ENCODE measurements at regions not wholly inside any gene's neighbourhood (a gene's known extent, or its start where the extent isn't known, plus 50 kb on each side); places are given as distances from the start of the nearest gene placed in this dataset.

GRCh38 chr12:97899529-97899928 is 436.9 kb downstream of the RMST start:
- DNase-seq (ENCODE audit: low read depth, low spot score) = no peak
- H3K27ac ChIP-seq = no peak overlapping the region
- H3K9ac ChIP-seq (ENCODE audit: insufficient read length) = no peak overlapping the region
- no peaks in the 10 kb centered on the region for H3K36me3 ChIP-seq (ENCODE audit: insufficient read depth, low read length)
- no peak overlapping the region for H3K4me3 ChIP-seq
- H3K9me3 ChIP-seq (ENCODE audit: low read depth, low read length) = no peaks in the 10 kb centered on the region; the same call in 1 of the 2 replicates
- TF ChIP-seq FOXP2 (optimal IDR thresholded peaks at IDR 0.05; ENCODE audit: control extremely low read depth, extremely low read length, insufficient read depth) (no peak), POLR2AphosphoS5 (IDR thresholded peaks at IDR 0.05; ENCODE audit: borderline replicate concordance, low read depth, low read length) (no peak), EZH2 (IDR thresholded peaks at IDR 0.05) (no peak)

GRCh38 chr12:97899956-97900355 is 437.4 kb downstream of the RMST start:
- no peaks in the 10 kb centered on the region for H3K36me3 ChIP-seq (ENCODE audit: insufficient read depth, low read length)
- no peak for DNase-seq (ENCODE audit: low read depth, low spot score)
- no peak overlapping the region for H3K9ac ChIP-seq (ENCODE audit: insufficient read length)
- no peak overlapping the region for H3K27ac ChIP-seq
- TF ChIP-seq FOXP2 (optimal IDR thresholded peaks at IDR 0.05; ENCODE audit: control extremely low read depth, extremely low read length, insufficient read depth) (no peak), POLR2AphosphoS5 (IDR thresholded peaks at IDR 0.05; ENCODE audit: borderline replicate concordance, low read depth, low read length) (no peak), EZH2 (IDR thresholded peaks at IDR 0.05) (no peak)
- no peak overlapping the region for H3K4me3 ChIP-seq
- H3K9me3 ChIP-seq (ENCODE audit: low read depth, low read length) = no peaks in the 10 kb centered on the region; the same call in 1 of the 2 replicates

GRCh38 chr12:97903356-97903755 is 440.8 kb downstream of the RMST start:
- Histone ChIP-seq H3K9ac (ENCODE audit: insufficient read length) (no peak overlapping the region), H3K4me3 (no peak overlapping the region), H3K36me3 (ENCODE audit: insufficient read depth, low read length) (no peaks in the 10 kb centered on the region), H3K9me3 (ENCODE audit: low read depth, low read length) (no peaks in the 10 kb centered on the region; the same call in 1 of the 2 replicates), H3K27ac (no peak overlapping the region)
- no peak for DNase-seq (ENCODE audit: low read depth, low spot score)
- TF ChIP-seq EZH2 (IDR thresholded peaks at IDR 0.05) (no peak), FOXP2 (optimal IDR thresholded peaks at IDR 0.05; ENCODE audit: control extremely low read depth, extremely low read length, insufficient read depth) (no peak), POLR2AphosphoS5 (IDR thresholded peaks at IDR 0.05; ENCODE audit: borderline replicate concordance, low read depth, low read length) (no peak)

GRCh38 chr12:97907504-97907903 is 444.9 kb downstream of the RMST start:
- TF ChIP-seq POLR2AphosphoS5 (IDR thresholded peaks at IDR 0.05; ENCODE audit: borderline replicate concordance, low read depth, low read length) (no peak), FOXP2 (optimal IDR thresholded peaks at IDR 0.05; ENCODE audit: control extremely low read depth, extremely low read length, insufficient read depth) (no peak), EZH2 (IDR thresholded peaks at IDR 0.05) (no peak)
- Histone ChIP-seq H3K9ac (ENCODE audit: insufficient read length) (no peak overlapping the region), H3K27ac (no peak overlapping the region), H3K9me3 (ENCODE audit: low read depth, low read length) (no peaks in the 10 kb centered on the region; the same call in 1 of the 2 replicates), H3K36me3 (ENCODE audit: insufficient read depth, low read length) (no peaks in the 10 kb centered on the region), H3K4me3 (no peak overlapping the region)
- no peak for DNase-seq (ENCODE audit: low read depth, low spot score)

GRCh38 chr12:97910559-97910958 is 448.0 kb downstream of the RMST start:
- H3K27ac ChIP-seq = no peak overlapping the region
- no peaks in the 10 kb centered on the region for H3K9me3 ChIP-seq (ENCODE audit: low read depth, low read length)
- TF ChIP-seq EZH2 (IDR thresholded peaks at IDR 0.05) (no peak), POLR2AphosphoS5 (IDR thresholded peaks at IDR 0.05; ENCODE audit: borderline replicate concordance, low read depth, low read length) (no peak), FOXP2 (optimal IDR thresholded peaks at IDR 0.05; ENCODE audit: control extremely low read depth, extremely low read length, insufficient read depth) (no peak)
- H3K36me3 ChIP-seq (ENCODE audit: insufficient read depth, low read length) = no peaks in the 10 kb centered on the region
- H3K9ac ChIP-seq (ENCODE audit: insufficient read length) = no peak overlapping the region
- DNase-seq (ENCODE audit: low read depth, low spot score) = no peak
- no peak overlapping the region for H3K4me3 ChIP-seq

DNA sequence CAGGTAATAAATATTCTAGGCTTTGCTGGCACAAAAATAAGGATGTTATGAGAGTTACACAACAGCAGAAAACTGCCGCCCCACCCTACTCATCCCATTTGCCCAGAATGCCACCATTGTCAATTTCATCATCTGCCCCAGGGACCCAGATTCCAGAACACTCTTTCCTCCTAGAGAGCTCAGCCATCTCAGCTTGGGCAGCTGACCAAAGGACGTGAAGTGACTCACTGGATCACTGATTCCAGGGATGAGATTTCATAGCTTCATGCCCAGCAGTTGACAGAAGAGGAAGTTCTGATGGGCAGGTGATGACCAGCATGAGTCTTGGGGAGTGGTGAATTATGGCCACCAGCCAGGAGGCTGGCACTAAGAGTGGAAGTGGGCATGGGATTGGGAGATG is 450.3 kb downstream of the RMST start:
- Histone ChIP-seq H3K4me3 (no peak overlapping the region), H3K9ac (ENCODE audit: insufficient read length) (no peak overlapping the region), H3K36me3 (ENCODE audit: insufficient read depth, low read length) (no peaks in the 10 kb centered on the region), H3K9me3 (ENCODE audit: low read depth, low read length) (no peaks in the 10 kb centered on the region), H3K27ac (no peak overlapping the region)
- TF ChIP-seq EZH2 (IDR thresholded peaks at IDR 0.05) (no peak), FOXP2 (optimal IDR thresholded peaks at IDR 0.05; ENCODE audit: control extremely low read depth, extremely low read length, insufficient read depth) (no peak), POLR2AphosphoS5 (IDR thresholded peaks at IDR 0.05; ENCODE audit: borderline replicate concordance, low read depth, low read length) (no peak)
- no peak for DNase-seq (ENCODE audit: low read depth, low spot score)

DNA sequence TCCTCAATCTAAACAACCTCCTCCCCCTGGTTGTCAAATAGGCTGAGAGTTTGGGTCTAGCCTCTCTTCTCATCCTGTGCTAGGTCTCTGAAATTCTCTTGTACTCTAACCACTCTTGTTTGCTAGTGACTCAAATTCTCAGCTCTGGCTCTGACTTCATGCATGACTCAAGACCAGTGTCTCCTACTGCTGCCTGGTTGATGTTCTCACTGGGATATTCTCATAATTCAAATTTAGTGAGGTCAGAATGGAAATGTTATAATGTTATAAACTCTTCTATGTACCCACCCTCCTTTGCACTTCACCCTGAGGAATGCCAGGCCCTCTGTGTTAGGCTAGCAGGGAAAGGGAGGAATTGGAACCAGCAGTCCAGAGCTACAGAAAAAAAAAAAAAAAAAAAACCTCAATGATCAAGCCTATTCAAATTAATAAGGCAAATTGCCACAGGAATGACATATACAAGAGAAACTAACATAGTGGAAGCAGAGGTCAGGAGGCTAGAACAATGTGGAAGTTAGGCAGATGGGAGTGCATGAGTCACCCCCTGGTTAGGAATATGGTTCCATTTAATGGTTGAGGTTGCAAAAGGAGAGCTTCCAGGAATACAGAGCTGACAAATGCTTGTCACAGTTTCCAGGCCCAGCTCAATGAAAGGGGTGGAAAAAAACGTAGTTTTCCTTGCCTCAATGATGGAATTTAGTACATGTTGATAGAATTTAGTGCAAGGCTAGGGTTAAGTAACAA is 459.5 kb downstream of the RMST start:
- H3K9ac ChIP-seq (ENCODE audit: insufficient read length) = no peak overlapping the region
- no peaks in the 10 kb centered on the region for H3K9me3 ChIP-seq (ENCODE audit: low read depth, low read length)
- H3K4me3 ChIP-seq = no peak overlapping the region
- H3K36me3 ChIP-seq (ENCODE audit: insufficient read depth, low read length) = no peaks in the 10 kb centered on the region
- no peak for DNase-seq (ENCODE audit: low read depth, low spot score)
- TF ChIP-seq POLR2AphosphoS5 (IDR thresholded peaks at IDR 0.05; ENCODE audit: borderline replicate concordance, low read depth, low read length) (no peak), FOXP2 (optimal IDR thresholded peaks at IDR 0.05; ENCODE audit: control extremely low read depth, extremely low read length, insufficient read depth) (no peak), EZH2 (IDR thresholded peaks at IDR 0.05) (no peak)
- H3K27ac ChIP-seq = no peak overlapping the region

- Histone ChIP-seq H3K4me3 (no peak overlapping the region), H3K9ac (ENCODE audit: insufficient read length) (no peak overlapping the region), H3K27ac (no peak overlapping the region), H3K9me3 (ENCODE audit: low read depth, low read length) (no peaks in the 10 kb centered on the region), H3K36me3 (ENCODE audit: insufficient read depth, low read length) (no peaks in the 10 kb centered on the region)
- DNase-seq (ENCODE audit: low read depth, low spot score) = no peak
- TF ChIP-seq EZH2 (IDR thresholded peaks at IDR 0.05) = no peak
- no peak for TF ChIP-seq FOXP2 (optimal IDR thresholded peaks at IDR 0.05; ENCODE audit: control extremely low read depth, extremely low read length, insufficient read depth)
- TF ChIP-seq POLR2AphosphoS5 (IDR thresholded peaks at IDR 0.05; ENCODE audit: borderline replicate concordance, low read depth, low read length) = no peak
Observed at GRCh38 chr12:97923546-97923945, 460.9 kb downstream of the RMST start.

Measured in SK-N-MC (cell line).